HG03354 (cell line): ENCODE measurements at regions not wholly inside any gene's neighbourhood (a gene's known extent, or its start where the extent isn't known, plus 50 kb on each side); places are given as distances from the start of the nearest gene placed in this dataset.
A peak's percentile ranks its signal among the peaks of the same experiment; 100 is the strongest.
"Not testable (repeated sequence)": the region's sequence is repeated elsewhere in the genome, so short reads cannot be mapped to it uniquely, and the experiment has no call there.

ENCODE experiments used
- ATAC-seq: cut with Tn5 transposase; IDR thresholded peaks from one replicate; pipeline ENCODE4 v1.9.1; 2021; ENCODE audit warnings: mild to moderate bottlenecking; ENCODE audit not compliant: unreplicated experiment, poor library complexity, severe bottlenecking

- no peak for ATAC-seq
Measured at GRCh38 chr6:62889240-62889639, 322.0 kb upstream of the FKBP1C start.

GRCh38 chr6:62891065-62891647 is 320.1 kb upstream of the FKBP1C start:
- no peak for ATAC-seq

- no peak for ATAC-seq
Measured at GRCh38 chr6:62894114-62894513, 317.2 kb upstream of the FKBP1C start.

GRCh38 chr6:62903266-62903665 is 308.0 kb upstream of the FKBP1C start:
- no peak for ATAC-seq

GRCh38 chr6:62904687-62905086 is 306.6 kb upstream of the FKBP1C start:
- no peak for ATAC-seq

GRCh38 chr6:62914530-62914929 is 296.7 kb upstream of the FKBP1C start:
- ATAC-seq: no peak

- no peak for ATAC-seq
Measured at GRCh38 chr6:62923728-62924127, 287.5 kb upstream of the FKBP1C start.

- ATAC-seq: no peak
Measured at GRCh38 chr6:62940848-62941247, 270.4 kb upstream of the FKBP1C start.

- ATAC-seq: no peak
Measured at GRCh38 chr6:62942000-62942399, 269.3 kb upstream of the FKBP1C start.

GRCh38 chr6:62968834-62969233 is 242.4 kb upstream of the FKBP1C start:
- ATAC-seq: no peak

GRCh38 chr6:62971976-62972658 is 239.2 kb upstream of the FKBP1C start:
- ATAC-seq: peak; percentile 55

- peak; percentile 76 for ATAC-seq
Measured at GRCh38 chr6:62974452-62974851, 236.8 kb upstream of the FKBP1C start.

GRCh38 chr6:62976566-62976965 is 234.7 kb upstream of the FKBP1C start:
- peak; percentile 38 for ATAC-seq

- no peak for ATAC-seq
Measured at GRCh38 chr6:62978920-62979319, 232.3 kb upstream of the FKBP1C start.

- ATAC-seq: no peak
Measured at GRCh38 chr6:62980093-62980492, 231.2 kb upstream of the FKBP1C start.

- no peak for ATAC-seq
Measured at GRCh38 chr6:62980724-62981123, 230.5 kb upstream of the FKBP1C start.

- no peak for ATAC-seq
Measured at GRCh38 chr6:62982951-62983350, 228.3 kb upstream of the FKBP1C start.

GRCh38 chr6:62991696-62992095 is 219.6 kb upstream of the FKBP1C start:
- ATAC-seq: not testable (repeated sequence)

- ATAC-seq: no peak
Measured at GRCh38 chr6:62993951-62994350, 217.3 kb upstream of the FKBP1C start.

GRCh38 chr6:62998022-62998421 is 213.2 kb upstream of the FKBP1C start:
- ATAC-seq: no peak

- not testable (repeated sequence) for ATAC-seq
Measured at GRCh38 chr6:62999242-62999641, 212.0 kb upstream of the FKBP1C start.

- no peak for ATAC-seq
Measured at GRCh38 chr6:62999796-63000195, 211.5 kb upstream of the FKBP1C start.
